Esophagus muscularis mucosa (tissue), 4 donors: ENCODE measurements at regions not wholly inside any gene's neighbourhood (a gene's known extent, or its start where the extent isn't known, plus 50 kb on each side); places are given as distances from the start of the nearest gene placed in this dataset.

Experiments
- DNase-seq: peaks from one replicate; pipeline ENCODE4 v3.0.0-alpha.2; 2017; ENCODE audit errors: extremely low spot score
- H3K27ac ChIP-seq, 4 donors: fragments of 200-600 bp; sonication (generic); replicated peaks in 1 of 4; 1 replicate in 3 of 4; 2 replicates in 1 of 4; pipeline ENCODE4 v1.5.1; 2016 to 2019; ENCODE audit warnings: mild to moderate bottlenecking in 1 of 4
- H3K27me3 ChIP-seq, 4 donors: fragments of 200-600 bp; sonication (generic); one replicate each; pipeline versions ENCODE4 v1.5.1 to v1.6.0; 2016 to 2019
- H3K36me3 ChIP-seq, 4 donors: fragments of 200-600 bp; sonication (generic); one replicate each; pipeline ENCODE4 v1.5.1; 2016 to 2019
- H3K4me1 ChIP-seq, 4 donors: fragments of 200-600 bp; sonication (generic); one replicate each; pipeline ENCODE4 v1.5.1; 2016 to 2019
- H3K4me3 ChIP-seq, 4 donors: fragments of 200-600 bp; sonication (generic); 1 replicate in 2 of 4; 2 replicates in 2 of 4; pipeline ENCODE4 v1.5.1; 2016 to 2019; ENCODE audit warnings: mild to moderate bottlenecking in 4 of 4, moderate library complexity in 1 of 4
- H3K9me3 ChIP-seq, 4 donors: fragments of 200-600 bp; sonication (generic); 1 replicate in 3 of 4; 2 replicates in 1 of 4; pipeline ENCODE4 v1.5.1; 2016 to 2019
- CTCF ChIP-seq, 3 experiments: fragments of 200-600 bp in 2 of 3; fragments of 450-650 bp in 1 of 3; sonication (generic) in 2 of 3; IDR thresholded peaks; one replicate each; pipeline ENCODE4 v1.5.1; 2017 to 2019; ENCODE audit warnings: antibody characterized with exemption in 3 of 3, mild to moderate bottlenecking in 2 of 3, moderate library complexity in 1 of 3
- EP300 ChIP-seq: sonication (generic); formaldehyde crosslinking; IDR thresholded peaks from one replicate; pipeline ENCODE4 v1.6.1; 2017; ENCODE audit warnings: antibody characterized with exemption
- POLR2A ChIP-seq: fragments of 450-650 bp; IDR thresholded peaks from one replicate; pipeline ENCODE4 v1.6.1; 2017; ENCODE audit warnings: antibody characterized with exemption, moderate library complexity, mild to moderate bottlenecking, low read depth
- POLR2AphosphoS5 ChIP-seq, 2 donors: sonication (generic); formaldehyde crosslinking; IDR thresholded peaks; one replicate each; pipeline ENCODE4 v1.6.1; 2017; ENCODE audit warnings: antibody characterized with exemption in 2 of 2
- WGBS: methylation state at CpG from one replicate; pipeline ENCODE4 v1.1.5; 2018; 5-methylcytosine and 5-hydroxymethylcytosine counted together
- intact Hi-C: fragments of 100-400 bp; cut with DNase I; formaldehyde crosslinking; loops from one replicate; pipeline ENCODE4 v1.15.1; 2023

GRCh38 chr6:147895272-147895671 lies 386.8 kb downstream of the SAMD5 start:
- no peak for TF ChIP-seq POLR2A
- TF ChIP-seq POLR2AphosphoS5 (IDR thresholded peaks at IDR 0.05), result no peak
- TF ChIP-seq EP300, result no peak
- no peak for TF ChIP-seq CTCF (IDR thresholded peaks at IDR 0.05)
- Histone ChIP-seq H3K27me3 (peaks cover 0 to 4% (median 0%) of the 10 kb centered on the region in 4 donors), H3K36me3 (no peaks in the 10 kb centered on the region), H3K27ac (no peak overlapping the region), H3K4me3 (no peak overlapping the region), H3K4me1 (no peaks in the 10 kb centered on the region), H3K9me3 (no peaks in the 10 kb centered on the region)
- no peak for DNase-seq
- intact Hi-C loops, result no loop called here
- 92% methylated on average over 4 of the region's 4 CpGs for WGBS

DNA sequence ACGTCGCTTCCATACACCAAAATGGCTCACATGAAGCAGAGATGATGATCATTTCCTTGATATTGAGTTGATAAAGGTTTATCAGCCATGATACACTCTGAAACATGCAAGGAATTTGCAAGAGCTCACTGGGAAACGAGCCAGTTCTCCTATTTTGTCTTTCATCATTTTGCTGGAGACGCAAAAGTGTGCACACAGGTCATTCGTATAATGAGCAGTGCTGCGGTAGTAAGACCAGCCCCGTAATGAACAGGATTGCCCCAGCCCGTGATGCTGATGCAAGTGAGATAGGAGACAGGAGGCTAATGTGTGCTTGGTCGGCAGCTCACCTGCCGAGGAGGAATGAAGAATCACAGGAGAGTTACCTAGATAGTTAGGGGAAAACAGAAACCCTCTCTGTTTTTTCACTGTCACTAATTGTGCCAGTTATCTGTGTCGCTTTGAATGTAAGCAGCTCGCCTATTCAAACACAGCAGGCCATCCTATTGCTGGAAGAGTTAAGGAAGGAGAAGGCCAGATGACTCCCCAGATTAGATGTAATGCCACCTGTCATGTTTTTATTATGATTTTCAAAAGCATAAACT lies 391.8 kb downstream of the SAMD5 start:
- Histone ChIP-seq H3K36me3 (no peaks in the 10 kb centered on the region), H3K4me3 (no peak overlapping the region), H3K27ac (no peak overlapping the region), H3K4me1 (no peaks in the 10 kb centered on the region), H3K27me3 (no peaks in the 10 kb centered on the region), H3K9me3 (no peaks in the 10 kb centered on the region)
- 82% methylated on average over 12 of the region's 12 CpGs for WGBS
- DNase-seq, result no peak
- intact Hi-C loops, result no loop called here
- TF ChIP-seq EP300, result no peak
- no peak for TF ChIP-seq POLR2AphosphoS5 (IDR thresholded peaks at IDR 0.05)
- TF ChIP-seq CTCF (IDR thresholded peaks at IDR 0.05), result no peak
- TF ChIP-seq POLR2A, result no peak

GRCh38 chr6:147903321-147903720 lies 394.8 kb downstream of the SAMD5 start:
- DNase-seq, result no peak
- H3K4me3 ChIP-seq, result no peak overlapping the region
- H3K27me3 ChIP-seq, result no peaks in the 10 kb centered on the region
- H3K27ac ChIP-seq, result no peak overlapping the region
- no peaks in the 10 kb centered on the region for H3K36me3 ChIP-seq
- 86% methylated on average over 4 of the region's 4 CpGs for WGBS
- no peaks in the 10 kb centered on the region for H3K4me1 ChIP-seq
- intact Hi-C loops, result no loop called here
- H3K9me3 ChIP-seq, result no peaks in the 10 kb centered on the region
- no peak for TF ChIP-seq POLR2AphosphoS5 (IDR thresholded peaks at IDR 0.05)
- TF ChIP-seq EP300, result no peak
- no peak for TF ChIP-seq CTCF (IDR thresholded peaks at IDR 0.05)
- no peak for TF ChIP-seq POLR2A

DNA sequence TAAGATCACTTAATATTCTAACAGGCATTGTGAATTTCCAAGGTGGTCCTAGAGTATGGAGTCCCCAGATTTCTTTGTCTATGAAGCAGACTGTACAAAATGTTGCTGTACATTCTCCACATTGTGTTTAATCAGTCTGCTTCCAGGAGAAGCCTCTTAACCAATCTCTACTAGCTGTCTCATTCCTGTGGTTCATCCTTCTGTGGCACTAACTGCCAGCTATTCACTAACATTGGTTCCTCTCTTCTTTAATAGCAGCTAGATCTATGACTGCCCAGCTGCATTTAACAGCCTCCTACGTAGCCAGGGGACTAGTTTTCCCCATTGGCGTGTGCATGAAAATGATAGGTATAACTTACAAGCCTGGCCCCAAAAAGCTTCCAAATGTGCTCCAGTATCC lies 395.4 kb downstream of the SAMD5 start:
- no peaks in the 10 kb centered on the region for H3K27me3 ChIP-seq
- 96% methylated on average over 2 of the region's 2 CpGs for WGBS
- H3K36me3 ChIP-seq, result no peaks in the 10 kb centered on the region
- H3K4me1 ChIP-seq, result no peaks in the 10 kb centered on the region
- TF ChIP-seq POLR2AphosphoS5 (IDR thresholded peaks at IDR 0.05) (no peak), CTCF (IDR thresholded peaks at IDR 0.05) (no peak), EP300 (no peak), POLR2A (no peak)
- H3K9me3 ChIP-seq, result no peaks in the 10 kb centered on the region
- intact Hi-C loops, result no loop called here
- H3K27ac ChIP-seq, result no peak overlapping the region
- no peak overlapping the region for H3K4me3 ChIP-seq
- DNase-seq, result no peak

DNA sequence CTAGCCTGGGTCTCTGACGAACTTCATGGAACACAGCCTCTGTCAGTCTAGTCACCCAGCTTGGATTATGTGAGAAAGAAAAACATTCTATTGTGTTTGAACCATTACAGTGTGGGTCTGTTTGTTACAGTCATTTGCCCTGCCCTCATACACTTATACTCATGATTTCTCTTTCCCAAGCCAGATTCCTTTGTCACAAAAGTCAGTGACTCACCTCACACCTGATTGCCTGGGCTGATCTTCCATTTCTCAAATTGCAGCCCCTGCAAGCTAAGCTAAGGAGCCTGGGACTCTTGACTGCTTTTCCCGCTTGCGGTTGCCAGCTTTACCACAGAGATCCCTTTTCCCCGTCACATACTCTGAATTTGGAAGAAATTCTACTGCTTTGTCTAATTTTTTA lies 395.9 kb downstream of the SAMD5 start:
- H3K4me3 ChIP-seq, result no peak overlapping the region
- intact Hi-C loops, result no loop called here
- no peaks in the 10 kb centered on the region for H3K9me3 ChIP-seq
- no peak overlapping the region for H3K27ac ChIP-seq
- TF ChIP-seq EP300, result no peak
- no peak for TF ChIP-seq POLR2A
- TF ChIP-seq CTCF (IDR thresholded peaks at IDR 0.05), result no peak
- TF ChIP-seq POLR2AphosphoS5 (IDR thresholded peaks at IDR 0.05), result no peak
- DNase-seq, result no peak
- 90% methylated on average over 4 of the region's 4 CpGs for WGBS
- no peaks in the 10 kb centered on the region for H3K4me1 ChIP-seq
- no peaks in the 10 kb centered on the region for H3K27me3 ChIP-seq
- no peaks in the 10 kb centered on the region for H3K36me3 ChIP-seq
